HEK293T (cell line): ENCODE measurements at regions not wholly inside any gene's neighbourhood (a gene's known extent, or its start where the extent isn't known, plus 50 kb on each side); places are given as distances from the start of the nearest gene placed in this dataset.
"Not testable (repeated sequence)": the region's sequence is repeated elsewhere in the genome, so short reads cannot be mapped to it uniquely, and the experiment has no call there.

Experiments
- ARNT ChIP-seq: fragments of 450-650 bp; IDR thresholded peaks from 2 replicates; pipeline ENCODE4 v1.6.1; 2017; ENCODE audit warnings: mild to moderate bottlenecking
- BHLHE40 ChIP-seq: fragments of 450-650 bp; IDR thresholded peaks from 2 replicates; pipeline ENCODE4 v1.6.1; 2016; ENCODE audit warnings: mild to moderate bottlenecking, moderate library complexity, borderline replicate concordance
- ELF4 ChIP-seq: fragments of 450-650 bp; IDR thresholded peaks from 2 replicates; pipeline ENCODE4 v1.6.1; 2017; ENCODE audit warnings: antibody characterized with exemption
- FOXA1 ChIP-seq: fragments of 450-650 bp; IDR thresholded peaks from 2 replicates; pipeline ENCODE4 v1.6.1; 2016; ENCODE audit warnings: mild to moderate bottlenecking
- HDGF ChIP-seq: fragments of 450-650 bp; IDR thresholded peaks from 2 replicates; pipeline ENCODE4 v1.6.1; 2017; ENCODE audit warnings: antibody characterized with exemption, borderline replicate concordance
- NFRKB ChIP-seq: fragments of 450-650 bp; IDR thresholded peaks from 2 replicates; pipeline ENCODE4 v1.6.1; 2016; ENCODE audit warnings: mild to moderate bottlenecking, moderate library complexity
- PKNOX1 ChIP-seq: fragments of 450-650 bp; IDR thresholded peaks from 2 replicates; pipeline ENCODE4 v1.6.1; 2016
- SP1 ChIP-seq: fragments of 450-650 bp; IDR thresholded peaks from 2 replicates; pipeline ENCODE4 v1.6.1; 2017
- SUZ12 ChIP-seq: fragments of 450-650 bp; IDR thresholded peaks from 2 replicates; pipeline ENCODE4 v1.6.1; 2016; ENCODE audit warnings: mild to moderate bottlenecking

GRCh38 chr15:31507573-31507972 is 180.9 kb downstream of the KLF13 start:
- TF ChIP-seq SUZ12, ARNT, NFRKB, SP1, HDGF, ELF4, PKNOX1, BHLHE40, FOXA1: not testable (repeated sequence)
